ENCODE measurements at regions not wholly inside any gene's neighbourhood (a gene's known extent, or its start where the extent isn't known, plus 50 kb on each side); places are given as distances from the start of the nearest gene placed in this dataset.

DNA sequence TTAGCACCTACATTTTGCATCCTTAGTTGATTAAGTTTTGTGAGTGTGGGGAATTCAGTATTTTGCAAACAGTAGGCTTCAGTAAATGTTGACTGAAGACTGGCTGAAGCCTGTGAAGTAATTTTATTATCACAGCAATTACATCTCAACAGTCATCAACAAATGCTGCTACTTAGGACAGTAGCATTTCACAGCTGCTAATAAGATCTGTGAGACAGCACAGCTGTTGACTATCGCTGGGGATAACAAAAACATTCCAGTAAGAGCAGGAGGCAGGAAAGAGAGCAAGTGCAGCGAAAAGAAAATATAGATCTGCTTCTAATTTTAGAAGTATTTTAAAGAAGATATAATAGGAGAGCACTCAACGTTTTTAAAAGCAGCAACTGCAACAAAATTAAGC, 117.3 kb upstream of the FGF10 start:
- no peak overlapping the region for H3K4me3 ChIP-seq (ENCODE audit: low read depth, low read length)
- TF ChIP-seq, protein P1, sequence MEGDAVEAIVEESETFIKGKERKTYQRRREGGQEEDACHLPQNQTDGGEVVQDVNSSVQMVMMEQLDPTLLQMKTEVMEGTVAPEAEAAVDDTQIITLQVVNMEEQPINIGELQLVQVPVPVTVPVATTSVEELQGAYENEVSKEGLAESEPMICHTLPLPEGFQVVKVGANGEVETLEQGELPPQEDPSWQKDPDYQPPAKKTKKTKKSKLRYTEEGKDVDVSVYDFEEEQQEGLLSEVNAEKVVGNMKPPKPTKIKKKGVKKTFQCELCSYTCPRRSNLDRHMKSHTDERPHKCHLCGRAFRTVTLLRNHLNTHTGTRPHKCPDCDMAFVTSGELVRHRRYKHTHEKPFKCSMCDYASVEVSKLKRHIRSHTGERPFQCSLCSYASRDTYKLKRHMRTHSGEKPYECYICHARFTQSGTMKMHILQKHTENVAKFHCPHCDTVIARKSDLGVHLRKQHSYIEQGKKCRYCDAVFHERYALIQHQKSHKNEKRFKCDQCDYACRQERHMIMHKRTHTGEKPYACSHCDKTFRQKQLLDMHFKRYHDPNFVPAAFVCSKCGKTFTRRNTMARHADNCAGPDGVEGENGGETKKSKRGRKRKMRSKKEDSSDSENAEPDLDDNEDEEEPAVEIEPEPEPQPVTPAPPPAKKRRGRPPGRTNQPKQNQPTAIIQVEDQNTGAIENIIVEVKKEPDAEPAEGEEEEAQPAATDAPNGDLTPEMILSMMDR (conservative IDR thresholded peaks at IDR 0.05; ENCODE audit: low read depth, low read length) = no peak
- no peak for DNase-seq (ENCODE audit: low read depth)

DNA sequence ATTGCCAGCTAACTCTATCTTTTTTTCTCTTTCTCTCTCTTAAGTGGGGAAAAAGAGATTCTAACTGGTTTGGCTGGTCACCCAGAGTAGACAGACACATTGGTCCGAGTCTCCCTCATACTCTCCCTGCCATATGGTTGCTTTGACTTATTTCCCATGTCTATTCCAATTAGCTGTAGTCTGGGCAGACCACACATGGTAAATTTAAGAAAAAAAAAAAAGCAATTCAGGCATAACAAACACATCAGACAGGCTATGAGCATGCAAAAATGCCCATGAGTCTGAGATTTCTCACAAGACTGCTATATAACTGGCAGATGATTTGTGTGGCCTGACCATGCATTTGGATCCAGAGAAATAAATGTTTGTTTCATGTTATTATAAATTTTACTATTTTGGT, 110.2 kb upstream of the FGF10 start:
- TF ChIP-seq, protein P1 (conservative IDR thresholded peaks at IDR 0.05; ENCODE audit: low read depth, low read length) = no peak

DNA sequence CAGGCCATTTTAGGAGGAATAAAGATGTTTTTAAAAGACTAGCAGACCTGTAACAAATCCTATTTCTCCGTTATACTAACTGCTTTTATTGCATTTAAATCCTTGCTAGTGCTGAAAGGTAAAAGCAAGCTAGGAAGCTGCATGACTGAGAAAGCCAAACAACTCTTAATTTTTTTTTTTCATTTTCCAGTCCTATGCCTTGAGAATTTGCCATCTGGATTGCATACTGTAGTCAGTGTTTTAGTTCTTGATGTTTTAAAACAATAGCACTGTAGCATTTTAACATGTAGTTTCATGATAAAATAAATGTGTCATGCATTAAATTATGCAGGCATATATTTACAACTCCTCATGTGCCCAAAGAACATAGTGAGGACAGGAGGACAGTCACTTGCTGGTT, 108.4 kb upstream of the FGF10 start:
- TF ChIP-seq, protein P1 (conservative IDR thresholded peaks at IDR 0.05; ENCODE audit: low read depth, low read length) = no peak
- no peak overlapping the region for H3K4me3 ChIP-seq (ENCODE audit: low read depth, low read length)
- no peak for DNase-seq (ENCODE audit: low read depth)

More for the DNA sequence above, 110.2 kb upstream of the FGF10 start:
- no peak overlapping the region for H3K4me3 ChIP-seq (ENCODE audit: low read depth, low read length)
- no peak for DNase-seq (ENCODE audit: low read depth)

DNA sequence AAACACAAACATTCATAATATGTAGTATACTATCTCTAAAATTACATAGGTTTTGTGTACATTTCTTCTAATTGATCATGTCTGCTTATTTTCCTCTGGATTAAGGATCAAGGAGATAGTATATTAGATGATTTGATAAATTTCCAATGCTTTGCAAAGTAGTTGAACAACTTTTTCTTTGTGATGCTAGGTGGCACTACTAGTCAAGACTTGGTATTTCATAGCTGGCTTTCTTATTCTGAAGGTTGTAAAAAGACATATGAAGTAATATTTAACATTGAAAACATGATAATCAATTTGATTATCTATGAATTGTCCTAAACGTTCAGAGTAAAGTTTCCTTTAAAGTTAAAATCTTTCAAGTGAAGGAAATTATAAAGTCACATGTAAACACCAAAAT, 106.1 kb upstream of the FGF10 start:
- DNase-seq (ENCODE audit: low read depth) = no peak
- TF ChIP-seq, protein P1 (conservative IDR thresholded peaks at IDR 0.05; ENCODE audit: low read depth, low read length) = no peak
- H3K4me3 ChIP-seq (ENCODE audit: low read depth, low read length) = no peak overlapping the region

DNA sequence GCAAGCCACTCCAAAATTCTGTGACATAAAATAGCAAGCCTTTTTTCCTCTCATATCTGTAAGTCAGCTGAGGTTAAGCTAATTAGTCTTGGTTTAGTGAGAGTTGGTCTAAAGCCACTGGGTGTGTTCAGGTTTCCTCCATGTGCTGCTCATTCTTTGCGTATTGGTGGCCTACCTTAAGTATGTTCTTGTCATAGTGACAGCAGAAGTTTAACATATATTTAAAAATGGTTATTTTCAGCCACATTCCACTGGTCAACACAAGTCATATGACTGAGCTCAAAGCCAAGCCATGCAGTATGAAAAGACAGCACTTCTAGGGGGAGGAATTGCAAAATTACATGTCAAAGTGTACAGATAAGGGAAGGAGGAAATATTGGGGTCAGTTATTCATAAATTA, 100.5 kb upstream of the FGF10 start:
- no peak overlapping the region for H3K4me3 ChIP-seq (ENCODE audit: low read depth, low read length)
- TF ChIP-seq, protein P1 (conservative IDR thresholded peaks at IDR 0.05; ENCODE audit: low read depth, low read length) = no peak
- DNase-seq (ENCODE audit: low read depth) = no peak

DNA sequence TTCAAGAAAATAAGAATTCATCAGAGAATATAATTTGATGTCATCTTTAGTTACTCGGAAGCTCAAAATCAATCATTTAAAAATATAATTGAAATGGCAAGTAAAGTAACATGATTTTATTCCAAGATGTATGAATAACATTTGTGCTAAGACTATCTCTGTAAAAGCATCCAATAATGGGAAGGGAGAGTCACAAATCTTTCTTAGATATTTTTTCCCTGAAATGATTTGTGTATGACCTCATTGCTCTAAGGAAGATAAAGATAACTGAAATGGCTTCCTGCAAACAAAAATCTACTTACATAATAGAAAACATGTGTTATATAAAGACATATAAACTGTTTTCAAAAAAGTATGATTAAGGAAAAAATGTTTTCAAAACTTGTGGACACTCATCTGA, 97.4 kb upstream of the FGF10 start:
- no peak for DNase-seq (ENCODE audit: low read depth)
- no peak overlapping the region for H3K4me3 ChIP-seq (ENCODE audit: low read depth, low read length)
- TF ChIP-seq, protein P1 (conservative IDR thresholded peaks at IDR 0.05; ENCODE audit: low read depth, low read length) = no peak

DNA sequence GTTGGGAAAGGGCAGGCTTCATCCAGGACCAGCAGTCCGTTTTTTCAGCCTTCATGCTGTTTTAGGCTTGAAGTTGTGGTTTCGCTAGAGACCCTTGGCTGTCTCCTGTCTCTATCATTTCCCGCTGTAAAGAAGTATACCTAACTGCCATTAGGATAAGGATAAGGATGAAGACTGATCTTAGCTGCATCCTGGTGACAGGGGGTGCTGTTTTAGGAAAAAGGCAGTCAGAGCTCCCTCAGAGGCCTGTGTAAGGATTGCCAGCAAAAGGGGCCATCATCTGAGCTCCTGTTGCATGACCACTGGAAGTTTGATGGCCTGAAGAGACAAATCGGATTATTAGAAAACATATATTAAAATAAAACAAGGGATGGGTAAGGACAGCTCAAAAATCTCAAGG, 64.8 kb upstream of the FGF10 start:
- DNase-seq (ENCODE audit: low read depth) = no peak
- TF ChIP-seq, protein P1 (conservative IDR thresholded peaks at IDR 0.05; ENCODE audit: low read depth, low read length) = no peak

More for the DNA sequence above, 64.8 kb upstream of the FGF10 start:
- no peak overlapping the region for H3K4me3 ChIP-seq (ENCODE audit: low read depth, low read length)

All from epithelial cell of proximal tubule (primary cell).